Calu3 (cell line): ENCODE measurements at regions not wholly inside any gene's neighbourhood (a gene's known extent, or its start where the extent isn't known, plus 50 kb on each side); places are given as distances from the start of the nearest gene placed in this dataset.
A peak's percentile ranks its signal among the peaks of the same experiment; 100 is the strongest.
"Not testable (repeated sequence)": the region's sequence is repeated elsewhere in the genome, so short reads cannot be mapped to it uniquely, and the experiment has no call there.

Experiments used
- BruUV-seq: library from RNA; stranded (reverse); fragments of 400-500 nt; replicated peaks from 2 replicates; lab custom pipeline; 2021; lab: Mats Ljungman, UMichigan
- CTCF ChIA-PET: fragments of 300-600 bp; sonication (Branson Sonifier 250); formaldehyde crosslinking; loops from one replicate; lab custom pipeline; 2022; ENCODE audit warnings: antibody characterized with exemption; lab: Charles Lee
- DNase-seq: peaks from one replicate; pipeline ENCODE4 v3.0.0; 2022
- H3K27ac Mint-ChIP-seq: one replicate; pipeline ENCODE4 v1.8.0; 2022; ENCODE audit warnings: mixed read lengths; ENCODE audit not compliant: unreplicated experiment
- H3K27me3 Mint-ChIP-seq: one replicate; pipeline ENCODE4 v1.8.0; 2022; ENCODE audit warnings: mixed read lengths; ENCODE audit not compliant: unreplicated experiment
- H3K36me3 Mint-ChIP-seq: one replicate; pipeline ENCODE4 v1.8.0; 2022; ENCODE audit warnings: mild to moderate bottlenecking, moderate library complexity, mixed read lengths; ENCODE audit not compliant: insufficient read depth, unreplicated experiment
- H3K4me1 Mint-ChIP-seq: one replicate; pipeline ENCODE4 v1.8.0; 2022; ENCODE audit warnings: mild to moderate bottlenecking, low read depth, mixed read lengths; ENCODE audit not compliant: unreplicated experiment
- H3K4me3 Mint-ChIP-seq: one replicate; pipeline ENCODE4 v1.8.0; 2022; ENCODE audit warnings: mild to moderate bottlenecking, low read depth, moderate library complexity, mixed read lengths; ENCODE audit not compliant: unreplicated experiment
- H3K9me3 Mint-ChIP-seq: one replicate; pipeline ENCODE4 v1.8.0; 2022; ENCODE audit warnings: low read depth, mixed read lengths; ENCODE audit not compliant: unreplicated experiment
- CTCF ChIP-seq: fragments of 200-600 bp; IDR thresholded peaks from one replicate; pipeline ENCODE4 v1.8.0; 2022; ENCODE audit warnings: antibody characterized with exemption; ENCODE audit not compliant: unreplicated experiment
- intact Hi-C: fragments of 100-400 bp; cut with micrococcal nuclease; formaldehyde crosslinking; loops from one replicate; pipeline ENCODE4 v1.10.0; 2022; ENCODE audit not compliant: unreplicated experiment

- TF ChIP-seq CTCF: no peak
- Mint-ChIP-seq H3K36me3 (no peaks in the 10 kb centered on the region), H3K27ac (no peak overlapping the region), H3K9me3 (no peaks in the 10 kb centered on the region), H3K27me3 (no peaks in the 10 kb centered on the region), H3K4me1 (peaks cover 9% of the 10 kb centered on the region), H3K4me3 (no peak overlapping the region)
- no TSS peak for BruUV-seq
- CTCF ChIA-PET: interaction anchor here (0.6 to 1.7 kb wide), 2 partner anchors 15 to 494 kb away, joined by 7 to 9 read pairs; no protein-coding TSS in a partner anchor
- no peak for DNase-seq
- intact Hi-C loops: loop anchor here (5.0 kb wide), 1 partner anchor 100 kb away; no protein-coding TSS in a partner anchor
Measured at GRCh38 chr18:61637319-61637718, 255.5 kb downstream of the RNF152 start.

GRCh38 chr18:61635901-61636528, 256.8 kb downstream of the RNF152 start:
- DNase-seq: peak; percentile 68
- intact Hi-C loops: loop anchor here (1.0 to 5.0 kb wide), 3 partner anchors 101 to 495 kb away; no protein-coding TSS in a partner anchor
- CTCF ChIA-PET: interaction anchor here (0.5 to 1.7 kb wide), 3 partner anchors 29 to 495 kb away, joined by 4 to 9 read pairs (median 5); no protein-coding TSS in a partner anchor
- Mint-ChIP-seq H3K36me3 (no peaks in the 10 kb centered on the region), H3K27me3 (no peaks in the 10 kb centered on the region), H3K4me1 (peaks cover 9% of the 10 kb centered on the region), H3K27ac (no peak overlapping the region), H3K9me3 (no peaks in the 10 kb centered on the region), H3K4me3 (no peak overlapping the region)
- peak; percentile 82 for TF ChIP-seq CTCF
- no TSS peak for BruUV-seq

DNA sequence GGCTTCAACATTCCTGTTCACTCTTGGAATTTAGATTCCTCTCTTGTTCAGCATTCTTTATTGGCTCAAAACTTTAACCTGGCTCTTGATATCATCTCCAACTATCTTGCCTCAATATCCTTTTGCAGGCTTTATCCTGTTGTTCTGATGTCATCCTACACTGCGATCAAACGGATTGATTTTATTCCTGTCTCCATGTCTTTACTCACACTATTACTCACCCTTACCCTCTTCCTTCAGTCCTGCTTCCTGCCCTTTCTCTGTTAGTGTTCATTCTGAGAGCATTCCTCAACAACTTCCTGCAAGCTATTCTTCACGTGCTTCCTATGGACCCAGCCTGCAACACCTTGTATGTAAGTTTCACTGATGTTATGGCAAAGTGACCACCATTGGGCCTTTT, 264.7 kb downstream of the RNF152 start:
- no peak overlapping the region for H3K4me3 Mint-ChIP-seq
- no peaks in the 10 kb centered on the region for H3K36me3 Mint-ChIP-seq
- peaks cover 8% of the 10 kb centered on the region for H3K4me1 Mint-ChIP-seq
- no peaks in the 10 kb centered on the region for H3K27me3 Mint-ChIP-seq
- no peak for TF ChIP-seq CTCF
- CTCF ChIA-PET: no interaction called here
- BruUV-seq: no TSS peak
- intact Hi-C loops: no loop called here
- no peaks in the 10 kb centered on the region for H3K9me3 Mint-ChIP-seq
- no peak overlapping the region for H3K27ac Mint-ChIP-seq
- DNase-seq: no peak

DNA sequence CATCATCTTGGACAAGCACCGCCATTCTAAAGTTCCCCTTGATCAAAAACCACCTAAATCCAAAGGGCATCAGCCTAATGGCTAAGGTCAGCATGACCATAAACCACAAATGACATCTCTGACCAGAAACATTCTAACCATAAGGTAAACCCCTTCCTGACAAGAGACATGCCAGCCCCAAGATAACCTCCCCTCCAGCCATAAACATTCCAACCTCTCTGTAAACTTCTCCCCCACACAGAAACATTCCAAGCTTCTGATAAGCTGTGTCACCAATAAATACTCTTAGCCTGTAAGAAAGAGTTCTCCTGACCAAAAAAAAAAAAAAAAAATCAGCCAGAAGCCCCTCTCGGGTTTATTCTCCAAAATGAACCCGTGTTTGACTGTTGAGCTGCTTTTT, 268.2 kb downstream of the RNF152 start:
- H3K27me3 Mint-ChIP-seq: peaks cover 13% of the 10 kb centered on the region
- H3K27ac Mint-ChIP-seq, H3K36me3 Mint-ChIP-seq, DNase-seq, H3K4me3 Mint-ChIP-seq, H3K4me1 Mint-ChIP-seq, H3K9me3 Mint-ChIP-seq, intact Hi-C loops, BruUV-seq: not testable (repeated sequence)
- CTCF ChIA-PET: interaction anchor here (0.6 kb wide), 1 partner anchor 9 kb away, joined by 3 read pairs; no protein-coding TSS in a partner anchor

- intact Hi-C loops: no loop called here
- DNase-seq: no peak
- no TSS peak for BruUV-seq
- CTCF ChIA-PET: no interaction called here
- peaks cover 8% of the 10 kb centered on the region for H3K9me3 Mint-ChIP-seq
- H3K4me3 Mint-ChIP-seq: no peak overlapping the region
- TF ChIP-seq CTCF: no peak
- no peak overlapping the region for H3K27ac Mint-ChIP-seq
- H3K36me3 Mint-ChIP-seq: no peaks in the 10 kb centered on the region
- no peaks in the 10 kb centered on the region for H3K4me1 Mint-ChIP-seq
- H3K27me3 Mint-ChIP-seq: peaks cover 28% of the 10 kb centered on the region
Measured at GRCh38 chr18:61619783-61620182, 273.0 kb downstream of the RNF152 start.
